A673 (cell line): ENCODE measurements at regions not wholly inside any gene's neighbourhood (a gene's known extent, or its start where the extent isn't known, plus 50 kb on each side); places are given as distances from the start of the nearest gene placed in this dataset.

Experiments used
- BruUV-seq: library from RNA; stranded (reverse); fragments of 400-500 nt; replicated peaks from 2 replicates; lab custom pipeline; 2021; lab: Mats Ljungman, UMichigan
- CTCF ChIA-PET: fragments of 300-600 bp; sonication (Branson Sonifier 250); formaldehyde crosslinking; loops from one replicate; lab custom pipeline; 2022; ENCODE audit warnings: antibody characterized with exemption; lab: Charles Lee
- POLR2A ChIA-PET: fragments of 300-600 bp; sonication (Branson Sonifier 250); formaldehyde crosslinking; loops from one replicate; lab custom pipeline; 2022; ENCODE audit warnings: antibody characterized with exemption; ENCODE audit not compliant: low non-redundant PET; lab: Charles Lee
- DNase-seq: peaks from one replicate; pipeline ENCODE4 v3.0.0-alpha.2; 2015; ENCODE audit warnings: low spot score
- H3K27ac ChIP-seq: fragments of 200-600 bp; sonication (generic); 2 replicates; pipeline ENCODE4 v1.5.1; 2016; ENCODE audit warnings: mixed run types, low read depth, mild to moderate bottlenecking, mixed read lengths, antibody characterized with exemption, low read length; ENCODE audit not compliant: poor library complexity, severe bottlenecking
- H3K27me3 ChIP-seq: fragments of 200-600 bp; sonication (generic); replicated peaks from 2 replicates; pipeline ENCODE4 v1.6.1; 2017; ENCODE audit warnings: mixed run types, low read depth, mild to moderate bottlenecking, mixed read lengths, antibody characterized with exemption, low read length; ENCODE audit not compliant: insufficient read depth, poor library complexity
- H3K36me3 ChIP-seq: fragments of 200-600 bp; sonication (generic); 2 replicates; pipeline ENCODE4 v1.6.1; 2016; ENCODE audit warnings: mixed run types, mild to moderate bottlenecking, mixed read lengths, antibody characterized with exemption, low read length; ENCODE audit not compliant: insufficient read depth, poor library complexity, severe bottlenecking
- H3K4me1 ChIP-seq: fragments of 200-600 bp; sonication (generic); 2 replicates; pipeline ENCODE4 v1.6.1; 2017; ENCODE audit warnings: mixed run types, mild to moderate bottlenecking, mixed read lengths, antibody characterized with exemption, low read length; ENCODE audit not compliant: insufficient read depth, poor library complexity, severe bottlenecking
- H3K4me3 ChIP-seq: fragments of 200-600 bp; sonication (generic); 2 replicates; pipeline ENCODE4 v1.5.1; 2016; ENCODE audit warnings: low read depth, mixed run types, mild to moderate bottlenecking, mixed read lengths, low read length; ENCODE audit not compliant: poor library complexity, severe bottlenecking
- H3K9me3 ChIP-seq: fragments of 200-600 bp; sonication (generic); 2 replicates; pipeline ENCODE4 v1.6.1; 2016; ENCODE audit warnings: mixed run types, low read depth, mild to moderate bottlenecking, mixed read lengths, antibody characterized with exemption, low read length; ENCODE audit not compliant: poor library complexity, severe bottlenecking
- CTCF ChIP-seq: fragments of 300-800, 200-600 bp; sonication (generic); conservative IDR thresholded peaks from 2 replicates; pipeline ENCODE4 v1.5.1; 2017; ENCODE audit warnings: low read depth, mild to moderate bottlenecking, antibody characterized with exemption, low read length, moderate library complexity, mixed read lengths
- EZH2 ChIP-seq: fragments of 200-600 bp; sonication (generic); IDR thresholded peaks from 2 replicates; pipeline ENCODE4 v1.6.1; 2017; ENCODE audit warnings: borderline replicate concordance, low read depth, mild to moderate bottlenecking, mixed read lengths, antibody characterized with exemption, low read length; ENCODE audit not compliant: poor library complexity, severe bottlenecking
- intact Hi-C: fragments of 100-400 bp; cut with micrococcal nuclease; formaldehyde crosslinking; loops from one replicate; pipeline ENCODE4 v1.10.0; 2022; ENCODE audit not compliant: unreplicated experiment

DNA sequence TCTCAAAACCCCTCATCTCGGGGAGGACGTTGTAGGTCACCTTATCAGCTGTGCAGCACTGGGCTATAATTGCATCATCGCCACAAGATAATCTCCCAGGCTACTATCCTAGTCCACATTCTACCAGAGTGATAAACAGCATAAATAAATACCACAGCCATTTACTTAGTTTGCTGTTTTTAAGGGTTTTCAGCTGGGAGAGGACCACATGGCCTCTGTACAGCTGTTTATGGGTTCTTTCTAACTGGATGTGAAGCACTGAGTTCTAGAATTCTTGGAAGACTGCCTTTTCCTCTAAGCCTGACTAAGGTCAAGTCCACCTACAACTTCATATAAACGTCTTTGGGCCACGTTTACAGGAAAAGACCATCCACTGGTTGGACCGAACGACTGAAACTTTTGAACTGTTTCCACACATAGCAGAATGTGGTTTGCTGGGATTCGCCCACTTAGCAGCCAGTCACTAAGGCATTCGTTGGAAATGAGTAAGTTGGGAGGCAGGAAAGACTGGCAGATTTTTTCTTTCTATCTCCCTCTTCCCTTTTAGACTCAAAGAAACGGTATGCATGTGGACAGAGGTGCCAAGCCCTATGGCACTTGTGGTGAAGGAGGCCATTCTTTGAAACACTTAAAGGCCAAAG is 752.5 kb upstream of the SGCG start:
- Histone ChIP-seq H3K36me3 (no peaks in the 10 kb centered on the region), H3K27me3 (no peaks in the 10 kb centered on the region), H3K9me3 (peaks cover 12% of the 10 kb centered on the region), H3K4me3 (no peak overlapping the region), H3K4me1 (no peaks in the 10 kb centered on the region), H3K27ac (no peak overlapping the region)
- BruUV-seq: no TSS peak
- no peak for DNase-seq
- CTCF ChIA-PET: no interaction called here
- TF ChIP-seq EZH2 (no peak), CTCF (no peak)
- POLR2A ChIA-PET: no interaction called here
- intact Hi-C loops: no loop called here

DNA sequence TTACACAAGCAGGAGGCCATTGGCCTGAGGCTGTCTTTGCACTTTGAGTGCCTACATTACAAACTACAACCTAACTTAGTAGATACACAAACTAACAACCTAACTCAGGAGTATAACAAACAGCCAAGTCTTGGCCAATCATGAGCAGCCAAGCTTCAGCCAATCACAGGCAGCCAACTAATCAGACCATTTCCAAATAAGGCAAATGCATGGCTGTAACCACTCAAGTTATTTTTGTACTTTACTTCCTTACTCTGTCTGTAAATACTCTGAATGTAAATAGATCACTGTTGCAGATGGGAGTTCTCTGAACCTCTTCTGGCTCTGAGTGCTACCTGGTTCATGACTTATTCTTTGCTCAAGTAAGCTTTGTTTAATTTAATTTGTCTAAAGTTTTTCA is 748.1 kb upstream of the SGCG start:
- Histone ChIP-seq H3K9me3 (peaks cover 7% of the 10 kb centered on the region), H3K4me3 (no peak overlapping the region), H3K27ac (no peak overlapping the region), H3K27me3 (no peaks in the 10 kb centered on the region), H3K36me3 (no peaks in the 10 kb centered on the region), H3K4me1 (no peaks in the 10 kb centered on the region)
- intact Hi-C loops: no loop called here
- no TSS peak for BruUV-seq
- TF ChIP-seq EZH2: no peak
- TF ChIP-seq CTCF: no peak
- ChIA-PET POLR2A (no interaction called here), CTCF (no interaction called here)
- DNase-seq: no peak

GRCh38 chr13:22447132-22447886 is 733.5 kb upstream of the SGCG start:
- intact Hi-C loops: no loop called here
- Histone ChIP-seq H3K4me3 (no peak overlapping the region), H3K4me1 (no peaks in the 10 kb centered on the region), H3K27me3 (no peaks in the 10 kb centered on the region), H3K27ac (no peak overlapping the region), H3K36me3 (no peaks in the 10 kb centered on the region), H3K9me3 (no peaks in the 10 kb centered on the region)
- POLR2A ChIA-PET: no interaction called here
- no peak for DNase-seq
- no peak for TF ChIP-seq EZH2
- TF ChIP-seq CTCF: no peak
- BruUV-seq: no TSS peak
- CTCF ChIA-PET: no interaction called here
